PC-9 (cell line): ENCODE measurements at regions not wholly inside any gene's neighbourhood (a gene's known extent, or its start where the extent isn't known, plus 50 kb on each side); places are given as distances from the start of the nearest gene placed in this dataset.

Experiments used
- BruUV-seq: library from RNA; stranded (reverse); fragments of 400-500 nt; replicated peaks from 2 replicates; lab custom pipeline; 2021; lab: Mats Ljungman, UMichigan
- CTCF ChIA-PET: fragments of 300-600 bp; sonication (Branson Sonifier 250); formaldehyde crosslinking; loops from one replicate; lab custom pipeline; 2022; ENCODE audit warnings: antibody characterized with exemption; lab: Charles Lee
- POLR2A ChIA-PET: fragments of 300-600 bp; sonication (Branson Sonifier 250); formaldehyde crosslinking; loops from one replicate; lab custom pipeline; 2022; ENCODE audit warnings: antibody characterized with exemption; ENCODE audit not compliant: unreplicated experiment; lab: Charles Lee
- DNase-seq, 2 experiments: peaks; one replicate each; pipeline versions ENCODE4 v3.0.0 to v3.0.0-alpha.2; 2015 to 2022; ENCODE audit warnings: mixed read lengths in 1 of 2
- H2AFZ ChIP-seq: fragments of 200-600 bp; sonication (generic); 2 replicates; pipeline ENCODE4 v1.8.1; 2017; ENCODE audit warnings: antibody characterized with exemption
- H3F3A ChIP-seq: fragments of 200-600 bp; sonication (generic); 2 replicates; pipeline ENCODE4 v1.8.1; 2017; ENCODE audit warnings: antibody characterized with exemption, mild to moderate bottlenecking, low read depth; ENCODE audit not compliant: insufficient read depth
- H3K27ac ChIP-seq: fragments of 200-600 bp; sonication (generic); 2 replicates; pipeline ENCODE4 v1.6.1; 2016; ENCODE audit warnings: mixed run types
- H3K27me3 ChIP-seq: fragments of 200-600 bp; sonication (generic); 2 replicates; pipeline ENCODE4 v1.6.1; 2016; ENCODE audit warnings: low read depth, mixed run types; ENCODE audit not compliant: insufficient read depth
- H3K36me3 ChIP-seq: fragments of 200-600 bp; sonication (generic); 2 replicates; pipeline ENCODE4 v1.6.1; 2016; ENCODE audit warnings: low read depth, mixed run types
- H3K4me1 ChIP-seq: fragments of 200-600 bp; sonication (generic); replicated peaks from 2 replicates; pipeline ENCODE4 v1.6.1; 2016; ENCODE audit warnings: mixed run types; ENCODE audit not compliant: insufficient read depth
- H3K4me2 ChIP-seq: fragments of 200-600 bp; sonication (generic); 2 replicates; pipeline ENCODE4 v1.6.1; 2017; ENCODE audit warnings: mixed run types
- H3K4me3 ChIP-seq: fragments of 200-600 bp; sonication (generic); 2 replicates; pipeline ENCODE4 v1.6.1; 2016; ENCODE audit warnings: mixed run types
- H3K79me2 ChIP-seq: fragments of 200-600 bp; sonication (generic); 2 replicates; pipeline ENCODE4 v1.6.1; 2017; ENCODE audit warnings: low read depth, mixed run types
- H3K9me2 ChIP-seq: fragments of 200-600 bp; sonication (generic); 2 replicates; pipeline ENCODE4 v1.8.1; 2017; ENCODE audit warnings: mild to moderate bottlenecking; ENCODE audit not compliant: insufficient read depth
- H3K9me3 ChIP-seq: fragments of 200-600 bp; sonication (generic); 2 replicates; pipeline ENCODE4 v1.8.1; 2016; ENCODE audit warnings: low read depth; ENCODE audit not compliant: insufficient read depth
- H4K20me1 ChIP-seq: fragments of 200-600 bp; sonication (generic); 2 replicates; pipeline ENCODE4 v1.8.1; 2017; ENCODE audit not compliant: insufficient read depth
- EZH2 ChIP-seq: fragments of 200-600 bp; sonication (generic); IDR thresholded peaks from 2 replicates; pipeline ENCODE4 v1.8.0; 2017; ENCODE audit warnings: antibody characterized with exemption, low read depth
- intact Hi-C: fragments of 100-400 bp; cut with micrococcal nuclease; formaldehyde crosslinking; loops from one replicate; pipeline ENCODE4 v1.10.0; 2022; ENCODE audit not compliant: unreplicated experiment
- TF ChIP-seq, protein P1 (sequence below): fragments of 200-600 bp; sonication (generic); conservative IDR thresholded peaks from 2 replicates; pipeline ENCODE4 v1.6.1; 2017; ENCODE audit warnings: mixed run types, antibody characterized with exemption, mild to moderate bottlenecking, moderate library complexity

- H3K36me3 ChIP-seq: no peaks in the 10 kb centered on the region
- 0 out of 2 replicates have a peak, but pooled peaks cover 4% of the 10 kb centered on the region for H3K4me1 ChIP-seq
- H2AFZ ChIP-seq: no peak overlapping the region
- CTCF ChIA-PET: no interaction called here
- H3F3A ChIP-seq: no peaks in the 10 kb centered on the region
- no peaks in the 10 kb centered on the region for H3K79me2 ChIP-seq
- H3K4me2 ChIP-seq: no peak overlapping the region
- no peaks in the 10 kb centered on the region; the same call in 1 of the 2 replicates for H3K27me3 ChIP-seq
- no peak for TF ChIP-seq EZH2
- TF ChIP-seq, protein P1, sequence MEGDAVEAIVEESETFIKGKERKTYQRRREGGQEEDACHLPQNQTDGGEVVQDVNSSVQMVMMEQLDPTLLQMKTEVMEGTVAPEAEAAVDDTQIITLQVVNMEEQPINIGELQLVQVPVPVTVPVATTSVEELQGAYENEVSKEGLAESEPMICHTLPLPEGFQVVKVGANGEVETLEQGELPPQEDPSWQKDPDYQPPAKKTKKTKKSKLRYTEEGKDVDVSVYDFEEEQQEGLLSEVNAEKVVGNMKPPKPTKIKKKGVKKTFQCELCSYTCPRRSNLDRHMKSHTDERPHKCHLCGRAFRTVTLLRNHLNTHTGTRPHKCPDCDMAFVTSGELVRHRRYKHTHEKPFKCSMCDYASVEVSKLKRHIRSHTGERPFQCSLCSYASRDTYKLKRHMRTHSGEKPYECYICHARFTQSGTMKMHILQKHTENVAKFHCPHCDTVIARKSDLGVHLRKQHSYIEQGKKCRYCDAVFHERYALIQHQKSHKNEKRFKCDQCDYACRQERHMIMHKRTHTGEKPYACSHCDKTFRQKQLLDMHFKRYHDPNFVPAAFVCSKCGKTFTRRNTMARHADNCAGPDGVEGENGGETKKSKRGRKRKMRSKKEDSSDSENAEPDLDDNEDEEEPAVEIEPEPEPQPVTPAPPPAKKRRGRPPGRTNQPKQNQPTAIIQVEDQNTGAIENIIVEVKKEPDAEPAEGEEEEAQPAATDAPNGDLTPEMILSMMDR: no peak
- H4K20me1 ChIP-seq: no peaks in the 10 kb centered on the region
- H3K4me3 ChIP-seq: no peak overlapping the region
- no peaks in the 10 kb centered on the region for H3K9me3 ChIP-seq
- no peak for DNase-seq
- no peak overlapping the region for H3K27ac ChIP-seq
- intact Hi-C loops: no loop called here
- POLR2A ChIA-PET: no interaction called here
- BruUV-seq: no TSS peak
- no peaks in the 10 kb centered on the region for H3K9me2 ChIP-seq
Measured at GRCh38 chr9:136611606-136612005, 51.1 kb upstream of the EGFL7 start.

GRCh38 chr9:136611119-136611518 is 51.6 kb upstream of the EGFL7 start:
- no peaks in the 10 kb centered on the region for H3K9me2 ChIP-seq

DNA sequence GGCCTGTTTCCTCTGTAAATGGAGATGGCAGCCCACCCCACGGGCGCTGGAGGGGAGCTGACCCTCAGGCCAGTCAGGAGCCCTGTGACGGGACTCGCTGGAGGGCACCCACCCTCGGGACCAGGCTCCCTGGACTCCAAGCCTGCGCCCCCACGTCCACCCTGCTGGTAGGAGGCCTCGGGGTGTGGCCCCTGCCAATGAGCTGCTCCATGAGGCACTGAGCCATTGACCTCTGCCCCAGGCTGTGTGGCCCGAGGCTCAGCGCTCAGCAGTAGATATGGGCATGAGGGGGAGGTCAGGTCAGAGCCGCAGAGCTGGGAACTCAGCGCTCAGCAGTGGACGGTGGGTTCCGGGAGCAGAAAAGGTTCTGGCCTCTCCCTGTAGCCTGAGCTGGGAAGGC is 52.3 kb upstream of the EGFL7 start:
- H3K27ac ChIP-seq: no peak overlapping the region
- H2AFZ ChIP-seq: no peak overlapping the region
- H3K9me3 ChIP-seq: no peaks in the 10 kb centered on the region
- no peaks in the 10 kb centered on the region for H4K20me1 ChIP-seq
- H3K9me2 ChIP-seq: no peaks in the 10 kb centered on the region
- CTCF ChIA-PET: no interaction called here
- no peak overlapping the region for H3K4me2 ChIP-seq
- H3K4me3 ChIP-seq: no peak overlapping the region
- POLR2A ChIA-PET: interaction anchor here (0.7 kb wide), 1 partner anchor 39 kb away, joined by 4 read pairs; no protein-coding TSS in a partner anchor
- H3K79me2 ChIP-seq: no peaks in the 10 kb centered on the region
- TF ChIP-seq EZH2: no peak
- TF ChIP-seq, protein P1: no peak
- no TSS peak for BruUV-seq
- no peaks in the 10 kb centered on the region for H3F3A ChIP-seq
- intact Hi-C loops: no loop called here
- 0 out of 2 replicates have a peak, but pooled peaks cover 2% of the 10 kb centered on the region for H3K4me1 ChIP-seq
- no peaks in the 10 kb centered on the region; the same call in 1 of the 2 replicates for H3K27me3 ChIP-seq
- no peaks in the 10 kb centered on the region for H3K36me3 ChIP-seq
- DNase-seq: no peak

More at GRCh38 chr9:136611119-136611518, 51.6 kb upstream of the EGFL7 start:
- POLR2A ChIA-PET: no interaction called here
- TF ChIP-seq, protein P1: no peak
- no peak for TF ChIP-seq EZH2
- no TSS peak for BruUV-seq
- no peaks in the 10 kb centered on the region for H3K36me3 ChIP-seq
- CTCF ChIA-PET: no interaction called here
- no peaks in the 10 kb centered on the region; the same call in 1 of the 2 replicates for H3K27me3 ChIP-seq
- 0 out of 2 replicates have a peak, but pooled peaks cover 4% of the 10 kb centered on the region for H3K4me1 ChIP-seq
- no peaks in the 10 kb centered on the region for H3K79me2 ChIP-seq
- no peaks in the 10 kb centered on the region for H3F3A ChIP-seq
- H3K9me3 ChIP-seq: no peaks in the 10 kb centered on the region
- no peak overlapping the region for H3K4me3 ChIP-seq
- intact Hi-C loops: no loop called here
- H3K27ac ChIP-seq: no peak overlapping the region
- H3K4me2 ChIP-seq: no peak overlapping the region
- DNase-seq: no peak
- H4K20me1 ChIP-seq: no peaks in the 10 kb centered on the region
- H2AFZ ChIP-seq: no peak overlapping the region
